SK-N-SH treated with all-trans-retinoic acid at 6 μM for 48 hours (cell line): ENCODE measurements at regions not wholly inside any gene's neighbourhood (a gene's known extent, or its start where the extent isn't known, plus 50 kb on each side); places are given as distances from the start of the nearest gene placed in this dataset.

Source experiments
- ATAC-seq: fragments of 200-7000 bp; cut with Tn5 transposase; 3 replicates; pipeline ENCODE4 v1.9.1; 2020; ENCODE audit warnings: mild to moderate bottlenecking, moderate library complexity
- ARNTL ChIP-seq: fragments of 450-650 bp; formaldehyde crosslinking; IDR thresholded peaks from 2 replicates; pipeline ENCODE4 v1.5.0; 2020; ENCODE audit warnings: low read depth, mild to moderate bottlenecking, moderate library complexity, borderline replicate concordance
- BACH2 ChIP-seq: fragments of 250-450 bp; sonication (Bioruptor Pico); IDR thresholded peaks from 2 replicates; pipeline ENCODE4 v1.9.0; 2021; ENCODE audit warnings: mild to moderate bottlenecking, borderline replicate concordance
- CSDC2 ChIP-seq: fragments of 250-450 bp; sonication (Bioruptor Pico); IDR thresholded peaks from 2 replicates; pipeline ENCODE4 v1.5.0; 2020; ENCODE audit warnings: mild to moderate bottlenecking, moderate library complexity
- ESRRG ChIP-seq: fragments of 250-450 bp; sonication (Bioruptor Pico); IDR thresholded peaks from 2 replicates; pipeline ENCODE4 v1.6.1; 2021; ENCODE audit warnings: mild to moderate bottlenecking
- GLIS3 ChIP-seq: fragments of 250-450 bp; sonication (Bioruptor Pico); IDR thresholded peaks from 2 replicates; pipeline ENCODE4 v1.5.0; 2020; ENCODE audit warnings: mild to moderate bottlenecking, moderate library complexity
- ISL1 ChIP-seq: fragments of 250-450 bp; sonication (Bioruptor Pico); IDR thresholded peaks from 2 replicates; pipeline ENCODE4 v2.1.2; 2022; ENCODE audit warnings: mild to moderate bottlenecking, moderate library complexity
- PPARA ChIP-seq: fragments of 250-450 bp; sonication (Bioruptor Pico); IDR thresholded peaks from 2 replicates; pipeline ENCODE4 v1.5.0; 2020; ENCODE audit warnings: mild to moderate bottlenecking, borderline replicate concordance
- RARB ChIP-seq: fragments of 250-450 bp; sonication (Bioruptor Pico); IDR thresholded peaks from 2 replicates; pipeline ENCODE4 v1.8.0; 2021; ENCODE audit warnings: mild to moderate bottlenecking, moderate library complexity
- SNAI2 ChIP-seq: fragments of 250-450 bp; sonication (Bioruptor Pico); IDR thresholded peaks from 2 replicates; pipeline ENCODE4 v1.5.0; 2020; ENCODE audit warnings: mild to moderate bottlenecking, moderate library complexity
- TCF4 ChIP-seq: fragments of 250-450 bp; sonication (Bioruptor Pico); IDR thresholded peaks from 2 replicates; pipeline ENCODE4 v1.8.0; 2021; ENCODE audit warnings: mild to moderate bottlenecking, moderate library complexity, borderline replicate concordance
- TOX ChIP-seq: fragments of 250-450 bp; sonication (Bioruptor Pico); IDR thresholded peaks from 2 replicates; pipeline ENCODE4 v1.8.0; 2021; ENCODE audit warnings: mild to moderate bottlenecking, moderate library complexity, borderline replicate concordance
- ZC3H10 ChIP-seq: fragments of 250-450 bp; sonication (Bioruptor Pico); IDR thresholded peaks from 2 replicates; pipeline ENCODE4 v1.5.1; 2021; ENCODE audit warnings: mild to moderate bottlenecking, moderate library complexity
- ZFP30 ChIP-seq: fragments of 450-650 bp; formaldehyde crosslinking; IDR thresholded peaks from 2 replicates; pipeline ENCODE4 v1.5.0; 2022; ENCODE audit warnings: mild to moderate bottlenecking, moderate library complexity
- ZNF565 ChIP-seq: fragments of 450-650 bp; formaldehyde crosslinking; conservative IDR thresholded peaks from 2 replicates; pipeline ENCODE4 v1.5.0; 2020; ENCODE audit warnings: low read depth, mild to moderate bottlenecking, moderate library complexity
- ZNF70 ChIP-seq: fragments of 450-650 bp; formaldehyde crosslinking; IDR thresholded peaks from 2 replicates; pipeline ENCODE4 v1.5.0; 2020; ENCODE audit warnings: mild to moderate bottlenecking, moderate library complexity
- ZNF8 ChIP-seq: fragments of 450-650 bp; formaldehyde crosslinking; IDR thresholded peaks from 2 replicates; pipeline ENCODE4 v1.5.0; 2020; ENCODE audit warnings: mild to moderate bottlenecking, moderate library complexity
- TF ChIP-seq, protein P1 (sequence below): fragments of 250-450 bp; sonication (Bioruptor Pico); IDR thresholded peaks from 2 replicates; pipeline ENCODE4 v1.5.0; 2020; ENCODE audit warnings: mild to moderate bottlenecking, moderate library complexity
- TF ChIP-seq, protein P2 (sequence below): fragments of 250-450 bp; sonication (Bioruptor Pico); IDR thresholded peaks from 2 replicates; pipeline ENCODE4 v1.5.1; 2020; ENCODE audit warnings: low read depth, mild to moderate bottlenecking, moderate library complexity
- TF ChIP-seq, protein P3 (sequence below): fragments of 250-450 bp; sonication (Bioruptor Pico); IDR thresholded peaks from 2 replicates; pipeline ENCODE4 v1.5.1; 2021; ENCODE audit warnings: mild to moderate bottlenecking, moderate library complexity
- TF ChIP-seq, protein P4 (sequence below): fragments of 250-450 bp; sonication (Bioruptor Pico); IDR thresholded peaks from 2 replicates; pipeline ENCODE4 v1.8.0; 2021; ENCODE audit warnings: low read depth, mild to moderate bottlenecking, moderate library complexity, borderline replicate concordance

DNA sequence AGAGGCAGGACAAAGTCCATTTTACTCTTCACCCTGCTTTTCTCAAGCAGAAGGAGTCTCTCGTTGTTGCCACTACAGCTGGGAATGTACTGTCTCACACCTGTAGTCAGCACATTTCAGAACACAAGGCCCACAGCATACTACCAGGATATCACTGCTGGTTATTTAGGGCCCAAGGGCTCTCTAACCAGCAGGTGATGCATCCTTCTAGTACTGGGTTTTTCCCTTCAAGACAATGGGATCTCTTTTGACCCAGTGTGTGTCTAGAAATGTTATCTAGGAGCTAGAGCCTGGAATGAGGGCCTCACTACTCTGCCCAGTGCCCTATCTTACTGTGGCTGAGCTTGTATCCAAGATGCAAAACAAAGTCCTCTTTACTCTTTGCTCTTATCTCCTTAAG lies 235.1 kb upstream of the PRR16 start:
- TF ChIP-seq, protein P1, sequence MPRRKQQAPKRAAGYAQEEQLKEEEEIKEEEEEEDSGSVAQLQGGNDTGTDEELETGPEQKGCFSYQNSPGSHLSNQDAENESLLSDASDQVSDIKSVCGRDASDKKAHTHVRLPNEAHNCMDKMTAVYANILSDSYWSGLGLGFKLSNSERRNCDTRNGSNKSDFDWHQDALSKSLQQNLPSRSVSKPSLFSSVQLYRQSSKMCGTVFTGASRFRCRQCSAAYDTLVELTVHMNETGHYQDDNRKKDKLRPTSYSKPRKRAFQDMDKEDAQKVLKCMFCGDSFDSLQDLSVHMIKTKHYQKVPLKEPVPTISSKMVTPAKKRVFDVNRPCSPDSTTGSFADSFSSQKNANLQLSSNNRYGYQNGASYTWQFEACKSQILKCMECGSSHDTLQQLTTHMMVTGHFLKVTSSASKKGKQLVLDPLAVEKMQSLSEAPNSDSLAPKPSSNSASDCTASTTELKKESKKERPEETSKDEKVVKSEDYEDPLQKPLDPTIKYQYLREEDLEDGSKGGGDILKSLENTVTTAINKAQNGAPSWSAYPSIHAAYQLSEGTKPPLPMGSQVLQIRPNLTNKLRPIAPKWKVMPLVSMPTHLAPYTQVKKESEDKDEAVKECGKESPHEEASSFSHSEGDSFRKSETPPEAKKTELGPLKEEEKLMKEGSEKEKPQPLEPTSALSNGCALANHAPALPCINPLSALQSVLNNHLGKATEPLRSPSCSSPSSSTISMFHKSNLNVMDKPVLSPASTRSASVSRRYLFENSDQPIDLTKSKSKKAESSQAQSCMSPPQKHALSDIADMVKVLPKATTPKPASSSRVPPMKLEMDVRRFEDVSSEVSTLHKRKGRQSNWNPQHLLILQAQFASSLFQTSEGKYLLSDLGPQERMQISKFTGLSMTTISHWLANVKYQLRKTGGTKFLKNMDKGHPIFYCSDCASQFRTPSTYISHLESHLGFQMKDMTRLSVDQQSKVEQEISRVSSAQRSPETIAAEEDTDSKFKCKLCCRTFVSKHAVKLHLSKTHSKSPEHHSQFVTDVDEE (CRISPR knock-in tag): no peak
- TF ChIP-seq TOX (CRISPR knock-in tag) (no peak), RARB (CRISPR knock-in tag) (no peak), BACH2 (no peak), SNAI2 (no peak), ZFP30 (CRISPR knock-in tag) (no peak), ISL1 (CRISPR knock-in tag) (no peak)
- TF ChIP-seq, protein P2, sequence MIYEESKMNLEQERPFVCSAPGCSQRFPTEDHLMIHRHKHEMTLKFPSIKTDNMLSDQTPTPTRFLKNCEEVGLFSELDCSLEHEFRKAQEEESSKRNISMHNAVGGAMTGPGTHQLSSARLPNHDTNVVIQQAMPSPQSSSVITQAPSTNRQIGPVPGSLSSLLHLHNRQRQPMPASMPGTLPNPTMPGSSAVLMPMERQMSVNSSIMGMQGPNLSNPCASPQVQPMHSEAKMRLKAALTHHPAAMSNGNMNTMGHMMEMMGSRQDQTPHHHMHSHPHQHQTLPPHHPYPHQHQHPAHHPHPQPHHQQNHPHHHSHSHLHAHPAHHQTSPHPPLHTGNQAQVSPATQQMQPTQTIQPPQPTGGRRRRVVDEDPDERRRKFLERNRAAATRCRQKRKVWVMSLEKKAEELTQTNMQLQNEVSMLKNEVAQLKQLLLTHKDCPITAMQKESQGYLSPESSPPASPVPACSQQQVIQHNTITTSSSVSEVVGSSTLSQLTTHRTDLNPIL (CRISPR knock-in tag): no peak
- no peak for ATAC-seq

DNA sequence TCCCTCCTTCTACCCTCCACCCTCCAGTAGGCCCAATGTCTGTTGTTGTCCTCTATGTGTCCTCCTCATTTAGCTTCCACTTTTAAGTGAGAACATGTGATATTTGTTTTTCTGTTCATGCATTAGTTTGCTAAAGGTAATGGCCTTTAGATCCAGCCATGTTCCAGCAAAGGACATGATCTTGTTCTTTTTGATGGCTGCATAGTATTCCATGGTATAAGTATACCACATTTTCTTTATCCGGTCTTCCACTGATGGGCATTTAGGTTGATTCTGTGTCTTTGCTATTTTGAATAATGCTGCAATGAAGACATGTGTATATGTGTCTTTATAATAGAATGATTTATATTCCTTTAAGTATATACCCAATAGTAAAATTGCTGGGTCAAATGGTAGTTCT lies 232.5 kb upstream of the PRR16 start:
- TF ChIP-seq ZC3H10 (CRISPR knock-in tag) (no peak), ZNF8 (peak; percentile 56; the same call in 1 of the 2 replicates)
- no peak for ATAC-seq

DNA sequence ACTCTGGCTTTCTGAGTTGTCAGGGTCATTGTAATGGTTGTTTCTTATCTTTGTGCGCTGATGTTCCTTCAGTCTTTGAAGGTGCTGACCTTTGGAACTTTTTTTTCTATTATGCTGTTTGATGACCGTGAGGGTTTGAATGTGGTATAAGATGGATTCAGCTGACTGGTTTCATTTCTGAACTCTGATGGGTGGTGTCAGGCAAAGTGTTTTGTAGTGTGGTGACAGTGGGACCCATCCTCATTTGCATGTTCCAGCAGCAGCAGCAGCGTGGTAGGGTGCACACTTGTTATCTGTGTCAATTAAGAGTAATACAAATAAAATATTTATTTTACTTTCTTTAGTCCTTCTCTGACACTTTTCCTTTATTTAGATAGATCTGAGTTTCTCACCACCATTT lies 227.7 kb upstream of the PRR16 start:
- no peak for ATAC-seq
- TF ChIP-seq BACH2 (no peak), ZNF565 (CRISPR knock-in tag) (no peak), ESRRG (CRISPR knock-in tag) (no peak), TOX (CRISPR knock-in tag) (no peak), PPARA (CRISPR knock-in tag) (no peak), SNAI2 (no peak), ARNTL (no peak), ZFP30 (CRISPR knock-in tag) (no peak), ISL1 (CRISPR knock-in tag) (no peak), TCF4 (CRISPR knock-in tag) (no peak), GLIS3 (CRISPR knock-in tag) (no peak)
- TF ChIP-seq, protein P2 (CRISPR knock-in tag): no peak
- TF ChIP-seq, protein P1 (CRISPR knock-in tag): no peak
- TF ChIP-seq, protein P3, sequence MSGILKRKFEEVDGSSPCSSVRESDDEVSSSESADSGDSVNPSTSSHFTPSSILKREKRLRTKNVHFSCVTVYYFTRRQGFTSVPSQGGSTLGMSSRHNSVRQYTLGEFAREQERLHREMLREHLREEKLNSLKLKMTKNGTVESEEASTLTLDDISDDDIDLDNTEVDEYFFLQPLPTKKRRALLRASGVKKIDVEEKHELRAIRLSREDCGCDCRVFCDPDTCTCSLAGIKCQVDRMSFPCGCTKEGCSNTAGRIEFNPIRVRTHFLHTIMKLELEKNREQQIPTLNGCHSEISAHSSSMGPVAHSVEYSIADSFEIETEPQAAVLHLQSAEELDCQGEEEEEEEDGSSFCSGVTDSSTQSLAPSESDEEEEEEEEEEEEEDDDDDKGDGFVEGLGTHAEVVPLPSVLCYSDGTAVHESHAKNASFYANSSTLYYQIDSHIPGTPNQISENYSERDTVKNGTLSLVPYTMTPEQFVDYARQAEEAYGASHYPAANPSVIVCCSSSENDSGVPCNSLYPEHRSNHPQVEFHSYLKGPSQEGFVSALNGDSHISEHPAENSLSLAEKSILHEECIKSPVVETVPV (CRISPR knock-in tag): no peak

DNA sequence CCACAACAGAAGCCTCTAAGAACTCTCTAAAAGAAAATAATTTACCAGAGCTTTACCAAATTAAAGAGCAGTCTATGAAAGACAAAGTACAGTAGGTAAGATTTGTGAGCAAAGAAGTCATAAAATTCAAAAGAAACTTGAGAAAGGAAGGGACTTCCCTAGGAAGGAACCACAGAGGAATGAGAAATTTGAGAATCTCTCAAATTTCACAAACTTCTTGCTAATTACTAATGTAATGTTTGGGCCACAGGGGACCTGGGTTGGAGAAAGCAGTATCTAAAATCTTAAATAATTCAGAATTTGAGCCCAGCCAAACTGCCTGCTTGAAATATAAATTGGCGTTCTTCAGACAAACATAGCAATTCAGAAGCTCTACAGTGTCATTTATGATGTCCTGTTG lies 225.0 kb upstream of the PRR16 start:
- no peak for ATAC-seq
- TF ChIP-seq ZFP30 (CRISPR knock-in tag): no peak
- TF ChIP-seq GLIS3 (CRISPR knock-in tag): no peak
- TF ChIP-seq, protein P1 (CRISPR knock-in tag): no peak
- no peak for TF ChIP-seq BACH2
- TF ChIP-seq, protein P4, sequence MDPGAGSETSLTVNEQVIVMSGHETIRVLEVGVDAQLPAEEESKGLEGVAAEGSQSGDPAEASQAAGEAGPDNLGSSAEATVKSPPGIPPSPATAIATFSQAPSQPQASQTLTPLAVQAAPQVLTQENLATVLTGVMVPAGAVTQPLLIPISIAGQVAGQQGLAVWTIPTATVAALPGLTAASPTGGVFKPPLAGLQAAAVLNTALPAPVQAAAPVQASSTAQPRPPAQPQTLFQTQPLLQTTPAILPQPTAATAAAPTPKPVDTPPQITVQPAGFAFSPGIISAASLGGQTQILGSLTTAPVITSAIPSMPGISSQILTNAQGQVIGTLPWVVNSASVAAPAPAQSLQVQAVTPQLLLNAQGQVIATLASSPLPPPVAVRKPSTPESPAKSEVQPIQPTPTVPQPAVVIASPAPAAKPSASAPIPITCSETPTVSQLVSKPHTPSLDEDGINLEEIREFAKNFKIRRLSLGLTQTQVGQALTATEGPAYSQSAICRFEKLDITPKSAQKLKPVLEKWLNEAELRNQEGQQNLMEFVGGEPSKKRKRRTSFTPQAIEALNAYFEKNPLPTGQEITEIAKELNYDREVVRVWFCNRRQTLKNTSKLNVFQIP (CRISPR knock-in tag): no peak
- no peak for TF ChIP-seq SNAI2
- TF ChIP-seq ISL1 (CRISPR knock-in tag): no peak
- TF ChIP-seq ZNF70 (CRISPR knock-in tag): no peak
- TF ChIP-seq, protein P2 (CRISPR knock-in tag): no peak
- TF ChIP-seq CSDC2 (CRISPR knock-in tag): no peak
- TF ChIP-seq PPARA (CRISPR knock-in tag): no peak
